GM18951 (cell line): ENCODE measurements at regions not wholly inside any gene's neighbourhood (a gene's known extent, or its start where the extent isn't known, plus 50 kb on each side); places are given as distances from the start of the nearest gene placed in this dataset.

Source experiments
- POLR2A ChIP-seq: IDR thresholded peaks from 4 replicates; pipeline ENCODE4 v1.6.1; 2011; ENCODE audit warnings: mild to moderate bottlenecking; ENCODE audit not compliant: insufficient read length, insufficient read depth; ENCODE audit errors: extremely low read depth
- in situ Hi-C: fragments of 300-500 bp; cut with MboI; formaldehyde crosslinking; loops from one replicate; pipeline ENCODE4 v1.12.0; 2022; ENCODE audit warnings: low sequenced_read_pairs, mixed read lengths, inconsistent platforms; ENCODE audit not compliant: unreplicated experiment

DNA sequence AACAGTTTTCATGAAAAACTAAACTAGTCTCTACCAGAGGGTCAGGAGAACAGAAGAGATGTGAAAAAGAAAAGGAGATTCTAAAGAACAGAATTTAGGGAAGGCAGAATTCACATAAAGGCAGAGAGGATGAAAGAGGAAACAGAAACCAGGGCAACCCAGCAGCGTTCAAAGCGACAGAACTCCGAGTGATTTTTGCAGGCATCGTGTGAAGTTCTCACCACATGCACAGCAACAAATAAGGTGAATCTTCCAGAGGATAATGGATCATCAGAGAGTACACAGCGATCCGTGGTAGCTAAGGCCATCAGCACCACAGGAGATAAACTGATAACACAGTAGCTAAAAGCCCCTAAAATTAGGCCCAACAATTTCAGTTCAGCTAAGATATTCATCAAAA lies 250.8 kb upstream of the THBS1 start:
- no peak for TF ChIP-seq POLR2A
- in situ Hi-C loops = no loop called here

DNA sequence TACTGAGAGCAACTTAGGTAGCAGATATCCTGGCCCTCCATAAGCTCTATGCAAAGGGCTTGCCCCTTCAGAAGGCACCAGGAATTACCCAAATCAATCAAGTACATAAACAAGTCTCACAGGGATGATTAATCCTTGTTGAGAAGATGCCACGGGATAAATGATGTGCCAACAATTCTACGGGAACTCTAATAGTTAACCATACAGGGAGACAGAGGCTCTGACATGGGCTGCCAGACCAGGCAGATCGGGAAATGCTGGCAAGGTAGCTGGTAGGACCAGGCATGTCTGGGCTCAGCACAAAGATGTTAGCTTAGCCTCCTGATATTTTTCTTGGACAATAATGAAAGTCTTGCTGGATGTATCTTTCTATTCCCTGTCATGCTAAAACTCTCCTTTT lies 249.3 kb upstream of the THBS1 start:
- TF ChIP-seq POLR2A = no peak
- in situ Hi-C loops = no loop called here

DNA sequence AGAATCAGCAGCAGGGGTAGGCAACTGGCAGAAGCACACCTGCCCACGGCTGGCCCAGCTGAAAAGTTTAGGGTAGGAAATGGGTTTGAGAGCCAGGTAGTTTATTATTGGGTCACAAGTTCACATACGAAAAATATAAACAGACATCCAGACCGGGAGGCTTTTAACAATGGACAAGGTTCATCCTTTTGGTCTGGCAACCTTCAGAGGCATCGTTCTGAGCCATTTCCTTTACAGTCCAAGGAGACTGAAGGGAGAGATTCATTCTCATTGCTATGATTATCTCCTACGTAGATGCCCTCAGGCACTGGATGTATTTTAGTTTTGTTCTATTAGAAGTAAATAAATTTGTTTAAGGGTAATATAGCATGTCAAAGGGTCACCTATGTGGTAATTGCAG lies 248.0 kb upstream of the THBS1 start:
- in situ Hi-C loops = no loop called here
- TF ChIP-seq POLR2A = no peak

DNA sequence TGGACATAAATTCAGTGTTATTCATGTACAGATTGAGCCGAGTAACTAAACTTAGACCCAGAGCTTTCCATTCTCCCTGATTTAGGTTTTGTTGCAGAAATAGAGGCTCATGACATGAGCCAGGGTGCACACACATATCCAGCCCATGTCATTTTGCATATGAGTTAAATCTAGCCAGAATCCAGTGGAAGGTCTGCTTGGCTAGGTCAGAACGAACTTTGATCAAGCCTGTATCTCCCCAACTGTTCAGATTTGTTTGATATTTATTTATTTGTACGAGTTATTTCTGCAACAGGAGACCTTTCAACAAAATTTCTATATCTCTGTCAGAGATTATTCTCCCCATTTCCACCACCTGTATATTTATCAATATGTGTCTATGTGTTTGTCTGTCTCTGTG lies 247.5 kb upstream of the THBS1 start:
- in situ Hi-C loops = no loop called here
- TF ChIP-seq POLR2A = no peak

DNA sequence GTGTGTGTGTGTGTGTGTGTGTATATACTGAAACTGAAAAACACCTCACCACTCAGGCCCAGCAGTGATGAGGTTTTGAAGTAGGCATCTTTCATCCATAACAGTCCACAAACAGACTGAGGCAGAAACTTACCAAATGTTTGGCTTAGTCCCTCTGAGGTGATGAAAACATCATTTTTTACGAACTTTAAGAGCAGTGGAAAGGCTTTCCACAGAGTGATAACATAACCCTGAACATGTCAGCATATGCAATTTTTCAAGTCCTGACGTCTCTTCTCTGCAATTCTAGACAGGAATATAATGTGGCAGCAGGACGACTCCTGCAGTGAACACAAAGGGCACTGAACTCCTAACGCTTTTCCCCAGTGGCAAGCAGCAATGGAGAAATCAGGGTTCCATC lies 247.0 kb upstream of the THBS1 start:
- in situ Hi-C loops = no loop called here

DNA sequence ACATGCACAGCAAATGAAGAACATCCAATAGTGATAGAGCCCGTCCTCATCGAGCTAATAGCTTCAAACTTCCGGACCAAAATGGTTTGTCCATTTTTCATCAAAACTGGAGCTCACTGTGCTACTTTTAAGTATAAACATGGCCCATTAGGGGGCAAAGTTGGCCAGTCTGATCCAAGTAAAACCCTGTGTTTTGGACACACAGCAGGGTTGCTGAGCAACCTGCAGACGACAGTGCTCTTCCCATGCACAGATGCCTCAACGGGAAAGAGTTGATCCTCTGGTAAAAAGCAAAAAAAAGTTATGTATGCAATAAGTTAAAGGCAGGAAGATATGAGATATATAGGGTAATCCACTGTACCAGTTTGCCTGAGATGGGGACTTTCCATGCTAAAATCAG lies 244.0 kb upstream of the THBS1 start:
- no peak for TF ChIP-seq POLR2A
- in situ Hi-C loops = no loop called here

More for the DNA sequence above, 247.0 kb upstream of the THBS1 start:
- no peak for TF ChIP-seq POLR2A

DNA sequence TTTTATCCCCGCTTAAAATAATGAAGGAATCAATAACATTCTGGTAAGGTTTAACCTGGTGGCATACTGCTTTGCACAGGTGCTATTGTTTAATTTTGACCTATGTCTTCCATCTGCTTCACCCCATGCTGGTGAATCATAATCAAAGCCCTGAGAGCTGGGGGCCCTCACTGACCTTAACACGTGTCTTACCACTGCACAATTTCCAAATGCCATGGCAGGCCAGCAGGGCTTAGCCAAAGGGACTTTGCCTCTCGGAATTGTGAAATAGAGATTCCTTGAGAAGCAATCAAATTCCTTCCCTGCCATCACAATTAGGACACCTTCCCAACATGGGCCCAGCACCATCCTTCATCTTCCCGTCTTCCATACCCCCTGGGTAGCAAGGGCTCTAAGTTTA lies 242.6 kb upstream of the THBS1 start:
- TF ChIP-seq POLR2A = no peak
- in situ Hi-C loops = no loop called here

DNA sequence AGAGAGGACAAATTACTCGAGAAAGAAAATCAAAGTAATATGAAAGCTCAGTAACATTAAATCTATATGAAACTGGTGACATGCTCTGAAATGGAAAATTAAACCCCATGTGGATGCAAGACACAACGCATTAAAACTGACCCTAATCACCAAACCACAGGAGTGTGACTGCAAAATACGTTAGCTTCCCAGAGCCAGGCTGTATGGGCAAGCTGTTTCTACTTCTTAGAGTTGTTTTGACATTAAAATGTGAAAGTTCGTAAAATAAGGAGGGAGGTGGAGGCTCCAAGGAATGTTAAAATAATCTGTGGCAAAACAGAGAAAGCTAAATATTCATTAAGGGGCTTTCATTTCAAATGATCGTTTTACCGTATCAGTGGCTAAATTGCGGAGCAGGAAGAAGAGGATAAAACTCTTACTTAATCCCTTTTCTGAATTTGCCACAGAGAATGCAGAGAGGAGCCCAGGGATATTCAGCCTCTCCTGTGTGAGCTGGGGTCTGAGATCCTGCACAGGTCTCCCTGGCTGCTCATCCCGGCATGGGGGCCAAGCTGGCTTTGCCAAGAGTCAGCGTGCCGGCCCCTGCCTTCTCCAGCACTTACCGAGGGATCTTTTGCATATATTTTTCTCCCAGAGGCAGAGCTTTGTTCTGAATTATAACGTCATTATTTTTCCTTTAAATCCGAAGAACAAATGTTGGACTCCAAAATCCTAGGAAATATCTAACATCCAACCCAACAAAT lies 239.8 kb upstream of the THBS1 start:
- TF ChIP-seq POLR2A = no peak
- in situ Hi-C loops = no loop called here

DNA sequence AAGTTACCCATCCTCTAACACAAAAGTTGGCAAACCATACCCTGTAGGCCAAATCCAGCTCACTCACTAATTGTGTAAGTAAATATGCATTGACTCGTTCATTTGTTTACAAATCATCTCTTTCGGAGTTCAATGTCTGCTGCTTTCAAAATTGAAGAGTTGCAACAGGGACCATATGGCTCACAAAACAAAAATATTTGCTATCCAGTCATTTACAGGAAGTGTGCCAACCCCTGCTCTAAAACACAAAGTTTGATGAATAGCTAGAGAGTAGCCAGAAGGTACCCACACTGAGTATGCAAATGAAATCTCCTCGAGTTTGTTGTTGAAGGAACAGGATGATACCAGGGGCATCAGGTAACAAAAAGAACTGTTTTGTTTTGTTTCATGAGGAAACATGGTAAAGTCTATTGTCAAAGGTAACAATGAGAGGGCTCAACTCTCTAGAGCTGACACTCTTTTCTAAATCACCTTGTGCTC lies 236.2 kb upstream of the THBS1 start:
- TF ChIP-seq POLR2A = no peak
- in situ Hi-C loops = no loop called here

DNA sequence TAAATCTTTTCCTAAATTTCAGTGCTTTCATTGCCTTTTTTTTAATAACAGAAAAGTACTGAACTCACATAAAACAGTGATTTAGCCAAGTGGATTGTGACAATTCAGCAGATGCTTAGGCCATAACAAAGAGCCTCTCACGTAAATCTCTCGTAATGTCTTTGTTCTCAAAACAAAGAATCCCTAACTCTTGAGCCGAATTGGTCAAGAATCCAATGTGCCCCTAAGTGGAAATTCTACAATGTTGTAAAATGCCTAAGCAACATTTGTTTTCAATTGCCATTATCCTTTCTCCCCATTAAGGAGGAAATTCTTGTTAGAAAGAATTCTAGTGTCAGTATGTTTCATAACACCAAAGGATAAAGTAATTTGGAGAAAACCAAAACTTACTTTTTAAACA lies 235.7 kb upstream of the THBS1 start:
- in situ Hi-C loops = no loop called here
- TF ChIP-seq POLR2A = no peak

DNA sequence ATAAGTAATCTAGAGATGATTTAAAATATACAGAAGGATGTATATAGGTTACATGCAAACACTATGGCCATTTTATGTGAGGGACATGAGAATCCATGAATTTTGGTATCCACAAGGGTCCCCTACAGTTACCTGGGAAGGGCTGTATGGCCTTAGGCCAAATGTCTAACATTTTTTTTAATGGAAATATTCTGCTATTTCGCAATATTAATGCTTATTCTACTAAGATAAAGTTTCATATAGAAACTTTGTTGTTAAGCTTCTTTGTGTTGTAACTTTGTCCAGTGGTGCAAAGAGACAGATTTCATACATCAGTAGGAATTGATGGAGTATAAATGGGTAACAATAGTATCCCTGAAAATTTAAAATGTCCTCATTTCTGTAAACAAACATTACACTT lies 233.4 kb upstream of the THBS1 start:
- TF ChIP-seq POLR2A = no peak
- in situ Hi-C loops = no loop called here

DNA sequence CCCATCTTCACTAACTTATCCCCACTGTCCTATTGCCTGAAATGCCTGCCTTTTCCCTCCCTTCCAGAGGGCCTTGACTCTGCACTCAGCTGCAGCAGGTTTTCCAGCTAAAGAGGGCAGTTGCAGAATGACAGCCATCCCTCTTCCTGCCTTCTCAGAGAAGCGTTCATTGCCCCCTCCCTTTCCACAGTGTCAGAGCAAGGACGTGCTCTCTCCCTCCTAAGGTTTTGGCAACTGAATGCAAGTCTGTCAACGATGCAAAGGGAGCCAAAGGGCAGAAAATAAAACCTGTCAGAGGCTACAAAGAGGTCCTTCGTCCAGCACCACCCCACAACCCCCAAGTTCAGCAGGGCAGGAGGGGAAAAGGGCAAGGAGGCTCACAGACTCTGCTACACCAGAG lies 230.1 kb upstream of the THBS1 start:
- in situ Hi-C loops = no loop called here
- no peak for TF ChIP-seq POLR2A

DNA sequence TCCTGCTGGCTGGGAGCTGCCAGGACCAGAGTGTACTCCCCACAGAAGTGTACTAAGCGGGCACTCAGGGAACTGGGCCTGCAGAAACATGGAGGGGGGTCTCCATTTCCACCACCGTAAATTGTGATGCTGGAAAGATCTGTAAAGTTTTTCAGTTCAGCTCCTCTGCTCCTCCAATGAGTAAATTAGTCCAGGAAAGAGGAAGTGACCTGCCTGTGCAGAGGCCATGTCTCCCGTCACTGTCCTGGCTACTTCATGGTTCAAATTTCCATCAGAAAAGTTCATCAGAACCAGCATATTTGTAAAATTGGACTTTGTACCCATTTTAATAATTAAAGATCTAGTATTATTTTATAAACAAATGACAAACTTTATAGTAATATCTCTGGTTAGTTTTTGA lies 226.7 kb upstream of the THBS1 start:
- in situ Hi-C loops = no loop called here
- no peak for TF ChIP-seq POLR2A

DNA sequence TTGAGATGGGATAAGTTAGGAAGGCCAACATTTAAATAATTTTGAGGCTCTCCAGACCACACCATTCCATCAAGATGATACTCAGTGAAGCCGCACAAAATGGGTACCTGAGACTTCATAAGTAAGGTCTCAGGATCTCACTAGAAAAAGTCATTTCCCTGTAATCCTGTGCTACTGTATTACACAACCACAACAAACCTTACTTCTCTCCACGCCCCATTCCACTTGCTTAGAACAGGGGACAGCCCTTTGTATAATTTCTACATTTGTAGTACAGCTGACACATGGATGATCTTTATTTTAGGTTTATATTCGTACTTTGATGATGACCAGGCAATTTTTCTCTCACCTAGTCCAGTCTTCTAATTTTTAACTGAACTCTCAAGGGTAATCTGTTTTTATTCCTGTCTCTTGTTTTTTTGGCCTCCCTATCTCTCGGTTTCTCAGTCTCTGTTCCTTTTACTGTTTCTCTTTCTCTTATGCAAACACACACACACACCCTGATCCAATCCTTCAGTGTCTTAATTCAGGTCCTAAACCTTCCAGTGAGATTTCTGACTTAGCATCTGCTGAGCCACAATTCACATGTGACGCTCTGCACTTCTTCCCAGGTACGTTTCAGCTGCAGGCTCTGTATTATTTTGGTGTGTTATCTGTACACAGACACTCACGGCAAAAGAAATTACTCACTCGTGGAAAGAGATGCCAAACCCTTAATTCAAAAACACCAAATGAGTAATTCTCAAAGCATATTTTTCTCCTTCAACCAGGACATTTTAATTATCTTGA lies 223.2 kb upstream of the THBS1 start:
- no peak for TF ChIP-seq POLR2A
- in situ Hi-C loops = no loop called here
